GM23248 (cell line): ENCODE measurements at regions not wholly inside any gene's neighbourhood (a gene's known extent, or its start where the extent isn't known, plus 50 kb on each side); places are given as distances from the start of the nearest gene placed in this dataset.

Source experiments
- EZH2 ChIP-seq: fragments of 200-600 bp; sonication (generic); IDR thresholded peaks from 2 replicates; pipeline ENCODE4 v1.6.1; 2018; ENCODE audit warnings: antibody characterized with exemption, mild to moderate bottlenecking; ENCODE audit not compliant: insufficient read depth, poor library complexity, severe bottlenecking
- EZH2phosphoT487 ChIP-seq: fragments of 200-600 bp; sonication (generic); IDR thresholded peaks from 2 replicates; pipeline ENCODE4 v1.6.1; 2018; ENCODE audit warnings: antibody characterized with exemption, moderate library complexity, mild to moderate bottlenecking, low read depth; ENCODE audit not compliant: insufficient read depth

GRCh38 chr7:130910949-130911944, 177.2 kb upstream of the KLF14 start:
- TF ChIP-seq EZH2 (no peak), EZH2phosphoT487 (no peak; the same call in 1 of the 2 replicates)
